ENCODE measurements at regions not wholly inside any gene's neighbourhood (a gene's known extent, or its start where the extent isn't known, plus 50 kb on each side); places are given as distances from the start of the nearest gene placed in this dataset.
"Not testable (repeated sequence)": the region's sequence is repeated elsewhere in the genome, so short reads cannot be mapped to it uniquely, and the experiment has no call there.

DNA sequence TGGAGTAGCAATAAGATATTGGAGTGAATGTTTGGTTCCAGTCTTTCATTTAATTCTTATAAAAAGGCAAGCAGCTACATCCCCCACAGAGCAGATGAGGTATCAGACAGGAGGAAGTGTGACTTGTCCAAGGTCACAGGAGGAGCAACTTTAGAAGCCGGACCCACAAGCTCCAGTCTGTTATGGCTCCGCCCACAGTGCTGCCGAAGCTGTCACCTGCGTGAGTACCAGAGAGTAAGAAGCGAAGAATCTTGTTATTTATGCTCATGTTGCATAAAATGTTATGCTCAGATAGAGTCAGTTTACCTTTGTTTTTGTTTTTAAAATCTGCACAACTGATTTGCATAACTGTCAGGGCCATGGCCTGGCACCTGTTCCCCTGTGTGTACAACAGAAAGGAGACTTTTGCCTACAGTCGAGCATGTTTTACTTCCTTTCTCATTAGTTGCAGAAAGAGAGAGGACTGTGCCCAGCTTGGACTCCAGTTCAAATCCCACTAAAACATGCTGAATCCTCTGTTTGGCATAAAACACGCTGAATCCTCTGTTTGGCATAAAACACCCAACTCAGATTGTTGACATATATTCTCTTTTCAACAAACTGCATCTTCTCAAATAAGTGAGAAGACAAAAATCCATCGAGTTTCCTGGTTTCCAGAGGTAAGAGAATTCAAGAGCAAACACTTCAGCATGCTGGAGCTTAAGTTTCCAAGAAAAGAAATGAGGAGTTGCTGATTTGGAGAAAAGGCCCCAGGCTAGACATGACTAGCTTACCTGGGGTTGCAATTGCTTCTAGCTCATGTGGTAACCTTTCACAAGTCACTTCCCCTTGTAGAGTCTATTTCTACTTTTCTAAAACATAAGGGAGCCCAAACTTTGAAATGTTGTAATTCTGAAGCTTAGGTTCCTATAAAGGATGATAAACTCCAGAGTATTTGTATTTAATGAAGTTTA, 409.8 kb upstream of the ZMIZ1 start:
- DNase-seq, result no peak

GRCh38 chr10:78659598-78659967, 409.2 kb upstream of the ZMIZ1 start:
- no peak for DNase-seq

GRCh38 chr10:78660446-78661106, 408.2 kb upstream of the ZMIZ1 start:
- no peak for DNase-seq

- peak; percentile 67 for DNase-seq
These were observed 405.0 kb upstream of the ZMIZ1 start for GRCh38 chr10:78663721-78664120.

- no peak for DNase-seq
These were observed 403.7 kb upstream of the ZMIZ1 start for GRCh38 chr10:78664929-78665553.

DNA sequence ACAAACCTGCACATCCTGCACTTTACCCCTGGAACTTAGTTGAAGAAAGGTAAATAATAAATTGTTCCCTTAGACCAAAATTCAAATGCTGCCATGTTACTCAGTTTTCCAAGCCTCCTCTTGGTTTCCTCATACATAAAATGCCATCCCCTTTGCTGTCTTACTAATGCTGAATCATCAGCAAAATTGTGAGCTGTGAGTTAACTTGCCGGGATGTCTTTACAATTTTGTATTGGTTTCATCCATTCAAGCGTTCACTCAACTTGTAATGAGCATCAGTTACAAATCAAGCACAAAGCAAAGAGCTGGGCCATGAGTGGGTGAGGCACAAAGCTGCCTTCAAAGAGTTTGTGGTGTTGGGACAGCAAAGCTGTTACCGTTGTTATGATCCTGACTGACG, 395.8 kb upstream of the ZMIZ1 start:
- no peak for DNase-seq

GRCh38 chr10:78681141-78681540, 387.6 kb upstream of the ZMIZ1 start:
- not testable (repeated sequence) for DNase-seq

GRCh38 chr10:78681986-78682385, 386.8 kb upstream of the ZMIZ1 start:
- not testable (repeated sequence) for DNase-seq

DNA sequence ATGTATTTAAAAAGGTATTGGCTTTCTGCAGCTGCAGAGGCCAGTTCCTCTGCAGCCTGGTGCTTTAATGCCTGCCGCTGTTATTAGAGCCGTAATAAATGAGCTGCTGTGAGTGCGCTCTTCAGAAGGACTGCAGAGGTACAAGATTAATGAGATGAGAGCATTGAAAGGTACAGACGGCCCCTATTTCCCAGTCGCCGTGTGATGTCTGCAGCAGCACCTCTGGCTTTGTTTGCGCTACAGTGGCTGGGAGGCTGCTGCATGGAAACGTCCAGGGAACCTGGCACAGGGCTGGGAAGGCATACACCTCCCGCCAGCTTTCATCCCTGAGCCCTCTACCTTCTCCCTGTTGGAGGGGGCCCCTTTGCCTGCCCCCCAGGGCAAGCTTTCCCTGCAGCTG, 383.8 kb upstream of the ZMIZ1 start:
- no peak for DNase-seq

DNA sequence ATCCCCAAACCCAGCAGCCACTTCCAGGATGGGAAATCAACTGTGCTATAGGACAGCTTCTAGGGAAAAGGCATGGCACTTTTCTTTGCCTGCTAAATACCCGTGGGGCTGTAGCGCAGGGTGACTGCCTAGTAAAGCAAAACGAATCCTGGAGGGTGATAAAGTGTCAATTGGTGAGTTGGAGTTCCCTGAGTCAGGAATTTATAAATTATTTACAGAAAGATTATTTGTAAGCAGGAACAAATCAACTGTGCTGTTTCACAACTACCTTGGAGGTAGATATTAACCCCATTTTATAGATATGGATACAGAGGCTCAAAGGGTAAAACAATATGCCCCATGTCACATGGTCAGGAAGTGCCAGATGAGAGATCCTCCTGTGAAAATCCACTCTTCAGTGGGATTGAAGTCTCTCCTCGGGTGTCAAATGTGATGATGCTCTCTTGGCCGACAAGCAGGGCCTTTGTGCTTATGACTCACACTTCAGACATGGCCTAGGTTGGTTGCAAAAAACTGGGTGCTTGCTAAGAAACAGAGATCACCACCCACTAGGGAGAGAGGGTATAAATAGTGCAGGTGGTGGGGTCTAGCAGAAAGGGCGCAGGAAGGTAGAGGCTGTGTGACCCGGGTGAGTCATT, 383.2 kb upstream of the ZMIZ1 start:
- DNase-seq, result no peak

GRCh38 chr10:78686444-78687060, 382.2 kb upstream of the ZMIZ1 start:
- no peak for DNase-seq

DNA sequence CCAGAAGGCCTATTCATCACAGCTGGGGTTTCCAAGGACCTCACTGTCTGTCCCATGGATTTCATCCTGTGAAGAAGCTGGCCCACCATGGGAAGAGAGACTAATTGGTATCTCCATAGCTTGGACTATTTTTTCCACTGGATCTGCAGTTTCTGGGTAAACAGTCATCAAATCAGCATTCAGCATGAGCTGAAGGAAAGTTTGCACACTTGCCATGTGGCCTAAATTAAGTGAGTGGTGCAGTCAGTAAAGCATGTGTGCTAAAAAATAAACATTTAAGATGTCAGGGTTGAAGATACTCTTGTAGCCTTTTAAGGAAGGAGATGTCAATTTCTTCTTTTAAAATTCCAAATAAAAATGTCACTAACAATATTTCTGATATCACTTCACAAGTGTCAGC, 381.1 kb upstream of the ZMIZ1 start:
- no peak for DNase-seq

GRCh38 chr10:78688230-78688900, 380.4 kb upstream of the ZMIZ1 start:
- no peak for DNase-seq

- DNase-seq, result peak; percentile 31
These were observed 379.7 kb upstream of the ZMIZ1 start for GRCh38 chr10:78688901-78689583.

DNA sequence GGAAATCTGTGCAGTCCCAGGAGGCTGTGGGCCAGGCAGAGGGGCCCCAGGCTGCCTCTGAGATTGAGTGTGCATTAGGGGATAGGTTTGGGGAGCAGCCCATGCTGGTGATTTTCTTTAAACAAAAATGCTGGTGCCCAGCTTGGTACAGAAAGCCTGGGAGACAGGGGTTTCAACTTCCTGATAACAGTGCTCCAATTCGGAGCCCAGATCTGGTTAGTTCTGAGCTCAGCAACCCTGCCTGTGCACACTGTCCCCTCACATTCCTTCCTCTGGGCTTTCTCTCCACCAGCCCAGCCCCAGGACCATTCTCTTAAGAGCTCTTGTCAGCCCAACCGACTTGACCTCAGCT, 379.2 kb upstream of the ZMIZ1 start:
- DNase-seq, result no peak

GRCh38 chr10:78690354-78691111, 378.2 kb upstream of the ZMIZ1 start:
- no peak for DNase-seq

- DNase-seq, result no peak
These were observed 377.3 kb upstream of the ZMIZ1 start for GRCh38 chr10:78691301-78692030.

DNA sequence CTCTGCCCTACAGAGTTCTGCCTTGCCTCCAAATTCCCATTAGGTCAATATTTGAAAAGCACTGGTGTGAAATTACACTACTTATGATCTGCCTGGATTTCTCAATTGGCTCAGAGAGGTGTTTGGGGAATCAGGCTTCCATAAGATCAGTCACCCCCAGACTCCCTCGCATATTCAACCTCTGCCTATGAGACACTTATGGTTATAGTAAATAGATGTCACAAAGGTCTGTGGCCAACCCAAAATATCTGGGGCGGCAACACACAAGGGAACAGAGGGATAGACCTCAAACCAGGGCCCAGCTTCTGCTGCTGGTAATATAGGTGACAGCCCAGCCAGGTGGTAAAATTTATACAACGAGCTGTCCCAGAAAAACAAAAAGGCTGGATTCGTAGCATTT, 376.7 kb upstream of the ZMIZ1 start:
- DNase-seq, result no peak

GRCh38 chr10:78695846-78696245, 372.9 kb upstream of the ZMIZ1 start:
- DNase-seq, result no peak

DNA sequence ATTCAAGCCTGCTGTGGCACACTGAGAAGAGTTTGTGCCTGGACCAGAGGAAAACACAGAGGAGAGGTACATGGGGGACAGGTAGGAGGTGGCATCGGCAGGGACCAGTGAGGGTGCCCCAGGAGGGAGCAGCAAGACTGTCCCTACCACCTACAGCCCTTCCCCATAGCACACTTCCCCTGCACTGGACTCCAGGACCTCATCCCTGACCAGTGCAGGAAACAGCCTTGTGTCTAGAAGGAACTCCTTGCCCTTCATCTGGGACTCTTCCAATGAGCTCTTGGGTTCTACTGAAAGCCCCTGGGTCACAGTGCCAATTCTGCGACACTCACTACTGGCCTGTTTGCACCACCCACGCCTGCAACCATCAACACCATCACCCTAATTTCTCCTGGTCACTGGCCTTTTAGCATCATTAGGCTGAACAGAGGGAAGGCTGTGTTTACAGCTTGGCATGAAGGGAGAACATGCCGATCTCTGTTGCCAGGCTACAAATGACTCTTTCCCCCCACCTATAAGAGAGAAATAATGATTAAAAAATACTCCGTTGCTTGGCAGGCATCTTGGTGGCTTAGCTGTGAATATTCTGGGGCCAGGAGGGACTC, 371.9 kb upstream of the ZMIZ1 start:
- DNase-seq, result no peak
